Astrocyte (in vitro differentiated cells and primary cell): ENCODE measurements at regions not wholly inside any gene's neighbourhood (a gene's known extent, or its start where the extent isn't known, plus 50 kb on each side); places are given as distances from the start of the nearest gene placed in this dataset.

Experiments
- DNase-seq: peaks from one replicate; pipeline ENCODE4 v3.0.0-alpha.2; 2010; ENCODE audit warnings: low read depth
- FAIRE-seq: peaks from 2 replicates; lab custom pipeline; 2011; peaks lifted over from hg19 to GRCh38; lab: Jason Lieb, UNC
- H2AFZ ChIP-seq: 2 replicates; pipeline ENCODE4 v1.6.0; 2012; ENCODE audit warnings: low read depth, low read length, inconsistent platforms
- H3K27ac ChIP-seq: 2 replicates; pipeline ENCODE4 v1.5.1; 2011; ENCODE audit warnings: low read depth, low read length, inconsistent platforms
- H3K27me3 ChIP-seq: 2 replicates; pipeline ENCODE4 v1.6.0; 2011; ENCODE audit warnings: low read length, inconsistent platforms; ENCODE audit not compliant: insufficient read depth
- H3K36me3 ChIP-seq: 2 replicates; pipeline ENCODE4 v1.5.1; 2011; ENCODE audit warnings: low read length, inconsistent platforms; ENCODE audit not compliant: insufficient read depth
- H3K4me1 ChIP-seq: 2 replicates; pipeline ENCODE4 v1.5.1; 2011; ENCODE audit warnings: low read length, inconsistent platforms; ENCODE audit not compliant: insufficient read depth
- H3K4me2 ChIP-seq: 2 replicates; pipeline ENCODE4 v1.6.0; 2012; ENCODE audit warnings: low read length, inconsistent platforms
- H3K4me3 ChIP-seq: 2 replicates; pipeline ENCODE4 v1.5.1; 2011; ENCODE audit warnings: low read depth, mild to moderate bottlenecking, low read length, inconsistent platforms; ENCODE audit not compliant: insufficient read depth
- H3K79me2 ChIP-seq: 2 replicates; pipeline ENCODE4 v1.6.0; 2012; ENCODE audit warnings: mild to moderate bottlenecking, low read length, inconsistent platforms; ENCODE audit not compliant: insufficient read depth
- H3K9ac ChIP-seq: 2 replicates; pipeline ENCODE4 v1.6.0; 2012; ENCODE audit warnings: mild to moderate bottlenecking, low read length, inconsistent platforms
- H3K9me3 ChIP-seq: 2 replicates; pipeline ENCODE4 v1.5.1; 2012; ENCODE audit warnings: low read depth, mild to moderate bottlenecking, low read length, inconsistent platforms; ENCODE audit not compliant: insufficient read depth
- H4K20me1 ChIP-seq: 2 replicates; pipeline ENCODE4 v1.6.0; 2012; ENCODE audit warnings: low read length, inconsistent platforms; ENCODE audit not compliant: insufficient read depth
- H3K27ac Mint-ChIP-seq: one replicate; pipeline ENCODE4 v1.8.0; 2021; ENCODE audit warnings: mild to moderate bottlenecking, mixed read lengths; ENCODE audit not compliant: unreplicated experiment
- H3K27me3 Mint-ChIP-seq: one replicate; pipeline ENCODE4 v1.8.0; 2021; ENCODE audit warnings: low read depth, mixed read lengths; ENCODE audit not compliant: unreplicated experiment
- H3K36me3 Mint-ChIP-seq: one replicate; pipeline ENCODE4 v1.8.0; 2021; ENCODE audit warnings: low read depth, mixed read lengths; ENCODE audit not compliant: unreplicated experiment
- H3K4me1 Mint-ChIP-seq: one replicate; pipeline ENCODE4 v1.8.0; 2021; ENCODE audit warnings: low read depth, mixed read lengths; ENCODE audit not compliant: unreplicated experiment
- H3K4me3 Mint-ChIP-seq: one replicate; pipeline ENCODE4 v1.8.0; 2021; ENCODE audit warnings: mild to moderate bottlenecking, moderate library complexity, mixed read lengths; ENCODE audit not compliant: unreplicated experiment
- H3K9me3 Mint-ChIP-seq: one replicate; pipeline ENCODE4 v1.8.0; 2021; ENCODE audit warnings: mild to moderate bottlenecking, mixed read lengths; ENCODE audit not compliant: unreplicated experiment
- EZH2 ChIP-seq: IDR thresholded peaks from 2 replicates; pipeline ENCODE4 v1.6.1; 2012; ENCODE audit warnings: mild to moderate bottlenecking, low read length, inconsistent platforms; ENCODE audit not compliant: insufficient read depth
- TF ChIP-seq, protein P1 (sequence below): IDR thresholded peaks from 2 replicates; pipeline ENCODE4 v1.5.1; 2011; ENCODE audit warnings: low read depth, mild to moderate bottlenecking, inconsistent platforms, low read length, moderate library complexity; ENCODE audit not compliant: insufficient read depth

DNA sequence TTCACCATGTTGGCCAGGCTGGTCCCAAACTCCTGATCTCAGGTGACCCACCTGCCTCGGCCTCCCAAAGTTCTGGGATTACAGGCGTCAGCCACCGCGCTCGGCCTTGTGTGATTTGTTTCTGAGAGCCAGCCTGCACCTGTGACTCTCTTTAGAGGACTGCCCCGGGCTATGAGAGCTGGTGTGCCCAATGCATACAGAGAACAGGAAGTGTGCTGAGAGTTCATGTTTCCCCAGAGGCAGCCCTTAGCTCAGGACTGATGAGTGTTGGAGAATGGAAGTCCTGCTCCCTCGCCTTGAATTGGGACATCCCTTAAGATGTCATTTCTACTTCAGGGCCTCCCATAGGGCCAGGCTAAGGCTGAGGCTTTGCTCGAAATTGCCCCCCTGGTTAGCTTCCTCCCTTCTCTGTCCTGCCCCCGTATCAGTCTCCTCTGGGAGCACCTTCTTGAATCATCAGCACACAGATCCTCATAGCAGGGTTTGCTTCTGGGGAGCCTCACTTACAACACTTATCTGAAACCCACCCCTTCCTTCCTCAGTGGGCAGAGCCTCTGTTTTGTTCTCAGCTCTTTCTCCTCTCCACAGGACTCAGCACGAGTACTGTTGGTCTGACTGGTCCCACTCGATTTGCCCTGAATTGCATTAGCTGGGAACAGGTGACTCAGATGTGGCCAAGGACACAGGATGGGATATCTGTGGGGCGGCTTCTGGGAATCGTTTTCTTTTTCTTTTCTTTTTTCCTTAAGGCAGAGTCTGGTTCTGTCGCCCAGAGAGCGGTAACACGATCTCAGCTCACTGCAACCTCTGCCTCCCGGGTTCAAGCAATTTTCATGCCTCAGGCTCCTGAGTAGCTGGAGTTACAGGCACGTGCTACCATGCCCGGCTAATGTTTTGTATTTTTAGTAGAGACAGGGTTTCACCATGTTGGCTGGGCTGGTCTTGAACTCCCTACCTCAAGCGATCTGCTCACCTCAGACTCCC lies 80.1 kb downstream of the UBIAD1 start:
- H2AFZ ChIP-seq: no peak overlapping the region
- Mint-ChIP-seq H3K27me3 (peaks cover 44% of the 10 kb centered on the region), H3K9me3 (peaks cover 45% of the 10 kb centered on the region), H3K4me3 (no peak overlapping the region), H3K27ac (no peak overlapping the region), H3K4me1 (no peaks in the 10 kb centered on the region), H3K36me3 (no peaks in the 10 kb centered on the region)
- no peak overlapping the region for H3K9ac ChIP-seq
- no peak overlapping the region for H3K27ac ChIP-seq
- FAIRE-seq (no peak), DNase-seq (no peak)
- no peaks in the 10 kb centered on the region for H3K79me2 ChIP-seq
- no peaks in the 10 kb centered on the region for H3K4me1 ChIP-seq
- peaks cover 4% of the 10 kb centered on the region for H3K9me3 ChIP-seq
- peaks cover 13% of the 10 kb centered on the region for H3K27me3 ChIP-seq
- no peak overlapping the region for H3K4me3 ChIP-seq
- H3K4me2 ChIP-seq: no peak overlapping the region
- TF ChIP-seq, protein P1, sequence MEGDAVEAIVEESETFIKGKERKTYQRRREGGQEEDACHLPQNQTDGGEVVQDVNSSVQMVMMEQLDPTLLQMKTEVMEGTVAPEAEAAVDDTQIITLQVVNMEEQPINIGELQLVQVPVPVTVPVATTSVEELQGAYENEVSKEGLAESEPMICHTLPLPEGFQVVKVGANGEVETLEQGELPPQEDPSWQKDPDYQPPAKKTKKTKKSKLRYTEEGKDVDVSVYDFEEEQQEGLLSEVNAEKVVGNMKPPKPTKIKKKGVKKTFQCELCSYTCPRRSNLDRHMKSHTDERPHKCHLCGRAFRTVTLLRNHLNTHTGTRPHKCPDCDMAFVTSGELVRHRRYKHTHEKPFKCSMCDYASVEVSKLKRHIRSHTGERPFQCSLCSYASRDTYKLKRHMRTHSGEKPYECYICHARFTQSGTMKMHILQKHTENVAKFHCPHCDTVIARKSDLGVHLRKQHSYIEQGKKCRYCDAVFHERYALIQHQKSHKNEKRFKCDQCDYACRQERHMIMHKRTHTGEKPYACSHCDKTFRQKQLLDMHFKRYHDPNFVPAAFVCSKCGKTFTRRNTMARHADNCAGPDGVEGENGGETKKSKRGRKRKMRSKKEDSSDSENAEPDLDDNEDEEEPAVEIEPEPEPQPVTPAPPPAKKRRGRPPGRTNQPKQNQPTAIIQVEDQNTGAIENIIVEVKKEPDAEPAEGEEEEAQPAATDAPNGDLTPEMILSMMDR: no peak
- no peak for TF ChIP-seq EZH2
- no peaks in the 10 kb centered on the region for H4K20me1 ChIP-seq
- H3K36me3 ChIP-seq: no peaks in the 10 kb centered on the region

DNA sequence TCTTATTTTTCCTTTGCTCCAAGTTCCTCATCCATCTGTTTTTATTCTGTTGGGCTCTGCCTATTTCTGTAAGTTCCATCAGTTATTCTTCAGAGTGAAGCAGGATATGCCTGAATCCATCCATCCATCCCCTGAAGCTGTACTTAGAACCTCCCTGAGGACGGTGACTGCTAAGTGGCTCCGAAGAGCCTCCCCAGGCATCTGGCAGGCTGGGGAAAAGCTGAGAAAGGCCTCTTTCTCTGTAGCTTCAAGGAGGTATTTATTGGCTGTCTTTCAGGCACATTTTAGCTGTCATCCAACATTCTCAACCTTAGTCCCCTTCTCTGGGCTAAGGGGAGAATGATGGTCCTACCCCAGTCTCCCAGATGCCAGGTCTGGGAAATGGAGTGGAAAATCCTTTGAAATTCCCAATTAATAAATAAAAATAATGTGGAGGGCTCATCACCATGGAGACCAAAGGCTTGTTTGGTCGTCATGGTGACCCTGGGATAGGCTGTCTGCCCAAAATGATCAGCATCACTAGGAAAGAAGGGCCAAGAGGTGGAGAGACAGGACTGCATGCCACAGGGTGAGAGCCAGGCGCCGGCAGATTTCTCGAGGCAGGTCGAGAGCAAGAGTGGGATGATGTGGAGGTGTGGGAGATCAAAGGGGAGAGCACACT lies 82.0 kb downstream of the UBIAD1 start:
- H3K27ac ChIP-seq: no peak overlapping the region
- H3K27me3 Mint-ChIP-seq: peaks cover 59% of the 10 kb centered on the region
- DNase-seq: no peak
- H4K20me1 ChIP-seq: no peaks in the 10 kb centered on the region
- no peaks in the 10 kb centered on the region for H3K36me3 ChIP-seq
- no peak overlapping the region for H3K27ac Mint-ChIP-seq
- H2AFZ ChIP-seq: no peak overlapping the region
- H3K4me1 Mint-ChIP-seq: no peaks in the 10 kb centered on the region
- H3K4me2 ChIP-seq: no peak overlapping the region
- H3K9me3 ChIP-seq: no peaks in the 10 kb centered on the region
- H3K4me1 ChIP-seq: no peaks in the 10 kb centered on the region
- FAIRE-seq: no peak
- H3K9ac ChIP-seq: no peak overlapping the region
- H3K9me3 Mint-ChIP-seq: peaks cover 33% of the 10 kb centered on the region
- TF ChIP-seq, protein P1: no peak
- no peak for TF ChIP-seq EZH2
- no peaks in the 10 kb centered on the region for H3K36me3 Mint-ChIP-seq
- H3K4me3 Mint-ChIP-seq: no peak overlapping the region
- H3K27me3 ChIP-seq: peaks cover 13% of the 10 kb centered on the region
- H3K4me3 ChIP-seq: no peak overlapping the region
- H3K79me2 ChIP-seq: no peaks in the 10 kb centered on the region
